Prostate gland (tissue), 2 donors: ENCODE measurements at regions not wholly inside any gene's neighbourhood (a gene's known extent, or its start where the extent isn't known, plus 50 kb on each side); places are given as distances from the start of the nearest gene placed in this dataset.

ENCODE experiments used
- POLR2A ChIP-seq: fragments of 450-650 bp; IDR thresholded peaks from one replicate; pipeline ENCODE4 v1.6.1; 2016; ENCODE audit warnings: antibody characterized with exemption, mild to moderate bottlenecking
- TF ChIP-seq, protein P1 (sequence below), 4 experiments: fragments of 200-600 bp in 2 of 4; fragments of 450-650 bp in 2 of 4; sonication (generic) in 2 of 4; IDR thresholded peaks; 1 replicate in 3 of 4; 2 replicates in 1 of 4; pipeline ENCODE4 v1.5.1; 2016 to 2019; ENCODE audit warnings: antibody characterized with exemption in 4 of 4, mild to moderate bottlenecking in 2 of 4, moderate library complexity in 2 of 4

DNA sequence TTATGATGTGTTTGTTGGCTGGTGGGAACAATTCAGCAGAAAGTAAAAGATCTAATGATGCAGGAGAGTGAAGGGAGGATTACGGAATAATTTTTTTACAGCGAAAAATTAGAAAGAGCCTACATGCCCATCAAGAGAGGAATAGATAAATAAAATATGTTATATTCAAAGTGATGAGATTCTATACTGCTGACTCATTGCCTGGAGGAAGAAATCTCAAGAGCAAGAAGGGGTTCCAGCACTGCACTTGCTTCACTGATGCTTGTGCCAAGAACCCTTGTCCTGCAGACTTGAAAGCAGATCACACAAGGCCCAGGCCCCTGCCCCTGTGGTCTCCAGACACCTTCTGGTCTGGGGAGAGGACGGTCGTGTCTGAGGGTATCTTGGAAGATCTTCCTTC lies 295.1 kb upstream of the POU3F1 start:
- TF ChIP-seq POLR2A: no peak
- TF ChIP-seq, protein P1, sequence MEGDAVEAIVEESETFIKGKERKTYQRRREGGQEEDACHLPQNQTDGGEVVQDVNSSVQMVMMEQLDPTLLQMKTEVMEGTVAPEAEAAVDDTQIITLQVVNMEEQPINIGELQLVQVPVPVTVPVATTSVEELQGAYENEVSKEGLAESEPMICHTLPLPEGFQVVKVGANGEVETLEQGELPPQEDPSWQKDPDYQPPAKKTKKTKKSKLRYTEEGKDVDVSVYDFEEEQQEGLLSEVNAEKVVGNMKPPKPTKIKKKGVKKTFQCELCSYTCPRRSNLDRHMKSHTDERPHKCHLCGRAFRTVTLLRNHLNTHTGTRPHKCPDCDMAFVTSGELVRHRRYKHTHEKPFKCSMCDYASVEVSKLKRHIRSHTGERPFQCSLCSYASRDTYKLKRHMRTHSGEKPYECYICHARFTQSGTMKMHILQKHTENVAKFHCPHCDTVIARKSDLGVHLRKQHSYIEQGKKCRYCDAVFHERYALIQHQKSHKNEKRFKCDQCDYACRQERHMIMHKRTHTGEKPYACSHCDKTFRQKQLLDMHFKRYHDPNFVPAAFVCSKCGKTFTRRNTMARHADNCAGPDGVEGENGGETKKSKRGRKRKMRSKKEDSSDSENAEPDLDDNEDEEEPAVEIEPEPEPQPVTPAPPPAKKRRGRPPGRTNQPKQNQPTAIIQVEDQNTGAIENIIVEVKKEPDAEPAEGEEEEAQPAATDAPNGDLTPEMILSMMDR (IDR thresholded peaks at IDR 0.05): no peak
